GM12873 (cell line): ENCODE measurements at regions not wholly inside any gene's neighbourhood (a gene's known extent, or its start where the extent isn't known, plus 50 kb on each side); places are given as distances from the start of the nearest gene placed in this dataset.

Experiments used
- TF ChIP-seq, protein P1 (sequence below): IDR thresholded peaks from 2 replicates; pipeline ENCODE4 v1.5.1; 2012; ENCODE audit warnings: low read depth, mild to moderate bottlenecking, moderate library complexity, low read length, control low read depth; ENCODE audit not compliant: insufficient read depth; ENCODE audit errors: missing control alignments

DNA sequence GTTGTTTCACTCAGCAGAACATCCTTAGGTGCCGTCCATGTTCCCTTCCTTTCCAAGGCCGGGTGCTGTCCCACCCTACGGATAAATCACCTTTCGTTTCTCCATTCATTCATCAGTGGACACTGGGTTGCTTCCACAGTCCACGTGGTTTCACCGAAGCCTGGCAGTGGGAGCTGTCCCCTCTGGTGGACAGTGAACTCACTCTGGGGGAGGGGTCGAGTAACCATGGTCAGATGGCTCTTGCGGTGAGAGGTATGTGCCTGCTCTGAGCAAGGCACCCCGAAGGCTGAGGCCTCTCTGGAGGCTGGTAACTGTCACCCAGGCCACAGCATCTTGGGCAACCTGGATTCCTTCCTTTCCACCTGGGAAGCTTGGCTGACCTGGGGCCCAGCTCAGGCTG is 61.5 kb upstream of the TWIST2 start:
- TF ChIP-seq, protein P1, sequence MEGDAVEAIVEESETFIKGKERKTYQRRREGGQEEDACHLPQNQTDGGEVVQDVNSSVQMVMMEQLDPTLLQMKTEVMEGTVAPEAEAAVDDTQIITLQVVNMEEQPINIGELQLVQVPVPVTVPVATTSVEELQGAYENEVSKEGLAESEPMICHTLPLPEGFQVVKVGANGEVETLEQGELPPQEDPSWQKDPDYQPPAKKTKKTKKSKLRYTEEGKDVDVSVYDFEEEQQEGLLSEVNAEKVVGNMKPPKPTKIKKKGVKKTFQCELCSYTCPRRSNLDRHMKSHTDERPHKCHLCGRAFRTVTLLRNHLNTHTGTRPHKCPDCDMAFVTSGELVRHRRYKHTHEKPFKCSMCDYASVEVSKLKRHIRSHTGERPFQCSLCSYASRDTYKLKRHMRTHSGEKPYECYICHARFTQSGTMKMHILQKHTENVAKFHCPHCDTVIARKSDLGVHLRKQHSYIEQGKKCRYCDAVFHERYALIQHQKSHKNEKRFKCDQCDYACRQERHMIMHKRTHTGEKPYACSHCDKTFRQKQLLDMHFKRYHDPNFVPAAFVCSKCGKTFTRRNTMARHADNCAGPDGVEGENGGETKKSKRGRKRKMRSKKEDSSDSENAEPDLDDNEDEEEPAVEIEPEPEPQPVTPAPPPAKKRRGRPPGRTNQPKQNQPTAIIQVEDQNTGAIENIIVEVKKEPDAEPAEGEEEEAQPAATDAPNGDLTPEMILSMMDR: no peak

DNA sequence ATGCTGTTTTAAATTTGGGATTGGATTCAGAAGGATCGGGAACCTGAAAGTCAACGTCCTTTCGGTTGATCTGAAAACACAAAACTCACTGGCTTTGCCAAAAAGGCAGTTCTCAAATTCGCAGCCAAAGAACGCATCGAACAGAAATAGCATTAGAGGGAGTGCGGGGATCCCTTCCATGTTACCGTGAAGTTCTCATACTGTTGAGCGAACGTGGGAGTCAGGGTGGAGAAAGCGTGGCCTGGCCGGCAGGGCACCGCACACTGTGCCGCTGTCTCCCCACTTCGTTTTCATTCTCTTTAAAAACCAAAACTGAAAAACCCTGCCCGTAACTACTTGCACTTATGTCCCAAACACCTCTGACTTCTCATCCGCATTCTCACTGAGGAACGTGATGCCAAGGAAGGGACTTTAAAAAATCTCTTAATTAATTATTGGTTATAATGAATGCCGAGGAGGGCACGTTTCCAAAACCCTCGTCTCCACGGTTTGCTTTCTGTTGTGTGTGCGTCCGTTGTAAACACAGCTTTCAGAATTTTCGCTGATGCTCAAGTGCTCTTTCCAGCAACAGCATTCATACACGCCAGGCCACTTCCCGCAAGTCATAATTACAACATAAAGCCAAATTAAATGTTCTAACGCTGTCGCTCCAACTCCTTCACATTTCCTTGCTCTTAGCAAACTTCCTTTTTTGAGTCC is 60.9 kb upstream of the TWIST2 start:
- TF ChIP-seq, protein P1: no peak

DNA sequence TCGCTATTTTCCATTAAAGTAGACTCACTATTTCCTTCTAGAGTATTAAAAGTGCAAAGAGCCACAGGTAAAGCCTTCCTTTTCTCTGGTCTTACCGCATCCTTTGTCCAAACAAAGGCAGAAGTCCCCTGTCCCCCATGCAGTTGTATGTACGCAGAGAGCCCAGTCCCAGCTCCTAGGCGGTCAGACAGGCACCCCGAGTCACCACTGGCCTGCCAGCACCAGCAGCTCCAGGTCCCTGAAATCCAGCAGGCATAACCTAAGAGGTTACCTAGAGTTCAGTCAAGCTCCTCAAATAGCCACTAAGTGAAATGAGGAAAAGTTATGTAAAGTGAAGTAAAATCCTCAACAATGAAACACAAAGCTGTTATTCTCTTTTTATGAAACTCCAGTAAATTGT is 60.4 kb upstream of the TWIST2 start:
- TF ChIP-seq, protein P1: no peak

DNA sequence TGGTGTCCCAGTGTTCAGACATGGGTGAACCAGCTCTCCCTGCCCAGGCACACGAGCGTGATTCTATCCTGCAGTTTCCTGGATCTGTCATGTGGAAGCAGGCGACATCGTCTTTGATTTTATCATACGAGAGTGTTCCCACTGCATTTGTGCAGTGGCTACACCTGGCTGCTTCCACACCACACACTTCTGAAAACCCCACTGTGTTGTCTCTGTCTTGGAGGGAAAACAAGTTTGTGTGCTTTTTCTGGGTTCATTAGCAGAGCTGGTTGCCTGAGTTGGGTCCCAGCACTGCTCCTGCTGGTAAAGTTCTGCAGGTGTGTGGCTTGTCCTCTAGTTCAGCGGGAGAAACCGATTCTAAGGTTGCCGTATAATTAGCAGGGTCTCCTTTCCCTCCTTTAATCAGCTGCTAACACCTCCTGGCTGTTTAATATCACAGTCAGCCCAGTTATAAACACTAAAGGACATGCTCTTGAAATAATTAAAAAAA is 58.5 kb upstream of the TWIST2 start:
- TF ChIP-seq, protein P1: no peak

DNA sequence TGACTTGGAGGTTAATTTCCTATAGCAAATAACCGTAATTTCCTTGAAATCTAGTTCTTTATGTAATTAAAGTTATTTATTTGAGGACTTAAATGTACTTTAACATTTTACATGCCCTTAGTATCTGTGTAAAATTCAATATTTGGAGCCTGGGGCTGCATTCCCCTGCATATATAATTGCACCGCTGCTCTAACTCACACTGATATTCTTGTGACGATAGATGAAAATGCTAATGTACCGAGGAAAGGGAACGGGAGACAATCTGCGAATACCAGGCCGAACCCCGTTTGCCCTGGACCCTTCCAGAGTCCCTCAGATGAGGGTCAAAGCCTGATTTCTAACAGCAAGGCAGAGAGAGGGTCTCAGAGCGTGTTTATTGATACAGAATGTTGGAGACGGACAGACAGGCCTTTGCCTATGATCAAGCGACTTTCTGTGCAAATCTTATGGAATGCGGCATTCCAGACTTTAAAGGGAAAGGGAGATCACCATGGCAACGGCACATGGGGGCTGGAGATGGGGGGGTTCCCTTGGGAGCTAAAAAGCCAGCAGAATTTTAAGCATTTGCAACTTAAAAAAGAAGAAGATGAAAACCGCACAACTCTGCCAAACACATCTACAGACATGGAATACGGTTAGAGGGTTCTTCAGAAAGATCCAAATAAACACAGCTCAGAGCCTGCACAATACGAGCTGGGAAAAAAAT is 57.6 kb upstream of the TWIST2 start:
- TF ChIP-seq, protein P1: no peak

DNA sequence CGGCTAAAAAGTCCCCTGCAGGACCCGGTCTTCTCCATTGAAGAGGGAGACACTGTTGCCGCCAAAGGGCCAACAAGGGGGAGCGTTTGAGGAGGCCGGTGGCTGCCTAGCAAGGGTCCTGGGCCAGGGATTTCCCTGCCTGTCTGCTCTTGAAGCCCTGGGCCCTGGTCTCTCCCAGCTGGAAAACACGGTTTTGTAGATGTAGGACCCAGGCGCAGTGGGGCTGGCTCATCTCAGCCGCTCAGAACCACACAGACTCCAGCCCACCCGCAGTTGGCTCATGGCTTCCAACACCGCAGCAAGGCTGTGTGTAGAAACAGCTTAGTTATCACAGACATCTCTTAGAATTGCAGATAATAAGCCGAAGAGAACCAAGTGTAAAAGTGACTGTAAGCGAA is 57.1 kb upstream of the TWIST2 start:
- TF ChIP-seq, protein P1: no peak

DNA sequence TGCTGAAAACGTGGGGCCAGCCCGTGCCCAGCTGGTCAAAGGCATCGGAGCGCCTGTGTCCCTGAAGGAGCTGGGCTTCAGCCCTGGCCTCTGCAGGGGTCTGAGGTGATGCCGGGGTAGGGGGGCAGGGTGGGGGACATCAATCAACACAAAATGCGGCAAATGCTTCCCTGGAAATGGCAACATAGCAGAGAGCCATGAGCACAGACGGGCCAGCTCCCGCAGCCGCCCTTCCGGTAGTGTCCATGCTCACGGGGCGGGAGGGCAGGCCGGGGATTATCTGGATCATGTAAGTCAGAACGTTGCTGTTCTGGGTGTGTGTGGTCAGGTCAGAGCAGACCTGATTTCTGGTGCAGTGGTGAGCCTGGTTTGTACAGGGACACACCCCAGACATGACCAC is 56.5 kb upstream of the TWIST2 start:
- TF ChIP-seq, protein P1: no peak
